ENCODE measurements at regions not wholly inside any gene's neighbourhood (a gene's known extent, or its start where the extent isn't known, plus 50 kb on each side); places are given as distances from the start of the nearest gene placed in this dataset.

GRCh38 chr15:77706482-77707244, 74.0 kb upstream of the LINGO1 start:
- TF ChIP-seq CTCF (IDR thresholded peaks at IDR 0.05) (no peak), EZH2phosphoT487 (IDR thresholded peaks at IDR 0.05) (no peak), EZH2 (IDR thresholded peaks at IDR 0.05) (no peak)

Measured in neural progenitor cell (in vitro differentiated cells).